K562 (cell line): ENCODE measurements at regions not wholly inside any gene's neighbourhood (a gene's known extent, or its start where the extent isn't known, plus 50 kb on each side); places are given as distances from the start of the nearest gene placed in this dataset.

ENCODE experiments used
- HDAC3 ChIP-seq: fragments of 450-650 bp; IDR thresholded peaks from 2 replicates; pipeline ENCODE4 v1.6.1; 2018; ENCODE audit warnings: borderline replicate concordance, mild to moderate bottlenecking, moderate library complexity; ENCODE audit not compliant: partially characterized antibody
- MXI1 ChIP-seq: IDR thresholded peaks from 2 replicates; pipeline ENCODE4 v1.6.1; 2011; ENCODE audit warnings: low read depth, mild to moderate bottlenecking, improper control_type of control experiment, low read length
- TF ChIP-seq, protein P1 (sequence below): fragments of 450-650 bp; IDR thresholded peaks from 2 replicates; pipeline ENCODE4 v1.6.1; 2018; ENCODE audit not compliant: partially characterized antibody
- TF ChIP-seq, protein P2 (sequence below): sonication (generic); formaldehyde crosslinking; IDR thresholded peaks from 2 replicates; pipeline ENCODE4 v1.8.0; 2023; ENCODE audit warnings: mild to moderate bottlenecking, missing genetic modification reagents

DNA sequence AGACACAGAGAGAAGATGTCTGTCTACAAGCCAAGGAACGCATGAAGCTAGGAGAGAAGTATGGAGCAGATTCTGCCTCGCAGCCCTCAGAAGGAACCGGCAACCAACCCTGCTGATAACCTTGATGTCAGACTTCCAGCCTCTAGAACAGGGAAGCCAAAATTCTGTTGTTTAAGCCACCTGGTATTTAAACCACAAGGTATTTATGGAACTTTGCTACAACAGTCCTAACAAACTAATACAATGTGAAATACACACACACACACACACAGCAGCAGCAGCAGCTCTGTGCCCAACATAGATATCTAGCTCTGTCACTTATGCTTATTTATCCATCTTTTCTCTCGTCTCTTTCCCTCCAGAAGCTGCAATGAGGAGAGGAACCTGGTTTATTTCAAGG, 400.0 kb downstream of the ETS1 start (continued):
- TF ChIP-seq HDAC3: no peak
- TF ChIP-seq, protein P1, sequence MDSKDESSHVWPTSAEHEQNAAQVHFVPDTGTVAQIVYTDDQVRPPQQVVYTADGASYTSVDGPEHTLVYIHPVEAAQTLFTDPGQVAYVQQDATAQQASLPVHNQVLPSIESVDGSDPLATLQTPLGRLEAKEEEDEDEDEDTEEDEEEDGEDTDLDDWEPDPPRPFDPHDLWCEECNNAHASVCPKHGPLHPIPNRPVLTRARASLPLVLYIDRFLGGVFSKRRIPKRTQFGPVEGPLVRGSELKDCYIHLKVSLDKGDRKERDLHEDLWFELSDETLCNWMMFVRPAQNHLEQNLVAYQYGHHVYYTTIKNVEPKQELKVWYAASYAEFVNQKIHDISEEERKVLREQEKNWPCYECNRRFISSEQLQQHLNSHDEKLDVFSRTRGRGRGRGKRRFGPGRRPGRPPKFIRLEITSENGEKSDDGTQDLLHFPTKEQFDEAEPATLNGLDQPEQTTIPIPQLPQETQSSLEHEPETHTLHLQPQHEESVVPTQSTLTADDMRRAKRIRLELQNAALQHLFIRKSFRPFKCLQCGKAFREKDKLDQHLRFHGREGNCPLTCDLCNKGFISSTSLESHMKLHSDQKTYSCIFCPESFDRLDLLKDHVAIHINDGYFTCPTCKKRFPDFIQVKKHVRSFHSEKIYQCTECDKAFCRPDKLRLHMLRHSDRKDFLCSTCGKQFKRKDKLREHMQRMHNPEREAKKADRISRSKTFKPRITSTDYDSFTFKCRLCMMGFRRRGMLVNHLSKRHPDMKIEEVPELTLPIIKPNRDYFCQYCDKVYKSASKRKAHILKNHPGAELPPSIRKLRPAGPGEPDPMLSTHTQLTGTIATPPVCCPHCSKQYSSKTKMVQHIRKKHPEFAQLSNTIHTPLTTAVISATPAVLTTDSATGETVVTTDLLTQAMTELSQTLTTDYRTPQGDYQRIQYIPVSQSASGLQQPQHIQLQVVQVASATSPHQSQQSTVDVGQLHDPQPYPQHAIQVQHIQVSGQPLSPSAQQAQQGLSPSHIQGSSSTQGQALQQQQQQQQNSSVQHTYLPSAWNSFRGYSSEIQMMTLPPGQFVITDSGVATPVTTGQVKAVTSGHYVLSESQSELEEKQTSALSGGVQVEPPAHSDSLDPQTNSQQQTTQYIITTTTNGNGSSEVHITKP: no peak
- no peak for TF ChIP-seq MXI1
- TF ChIP-seq, protein P2, sequence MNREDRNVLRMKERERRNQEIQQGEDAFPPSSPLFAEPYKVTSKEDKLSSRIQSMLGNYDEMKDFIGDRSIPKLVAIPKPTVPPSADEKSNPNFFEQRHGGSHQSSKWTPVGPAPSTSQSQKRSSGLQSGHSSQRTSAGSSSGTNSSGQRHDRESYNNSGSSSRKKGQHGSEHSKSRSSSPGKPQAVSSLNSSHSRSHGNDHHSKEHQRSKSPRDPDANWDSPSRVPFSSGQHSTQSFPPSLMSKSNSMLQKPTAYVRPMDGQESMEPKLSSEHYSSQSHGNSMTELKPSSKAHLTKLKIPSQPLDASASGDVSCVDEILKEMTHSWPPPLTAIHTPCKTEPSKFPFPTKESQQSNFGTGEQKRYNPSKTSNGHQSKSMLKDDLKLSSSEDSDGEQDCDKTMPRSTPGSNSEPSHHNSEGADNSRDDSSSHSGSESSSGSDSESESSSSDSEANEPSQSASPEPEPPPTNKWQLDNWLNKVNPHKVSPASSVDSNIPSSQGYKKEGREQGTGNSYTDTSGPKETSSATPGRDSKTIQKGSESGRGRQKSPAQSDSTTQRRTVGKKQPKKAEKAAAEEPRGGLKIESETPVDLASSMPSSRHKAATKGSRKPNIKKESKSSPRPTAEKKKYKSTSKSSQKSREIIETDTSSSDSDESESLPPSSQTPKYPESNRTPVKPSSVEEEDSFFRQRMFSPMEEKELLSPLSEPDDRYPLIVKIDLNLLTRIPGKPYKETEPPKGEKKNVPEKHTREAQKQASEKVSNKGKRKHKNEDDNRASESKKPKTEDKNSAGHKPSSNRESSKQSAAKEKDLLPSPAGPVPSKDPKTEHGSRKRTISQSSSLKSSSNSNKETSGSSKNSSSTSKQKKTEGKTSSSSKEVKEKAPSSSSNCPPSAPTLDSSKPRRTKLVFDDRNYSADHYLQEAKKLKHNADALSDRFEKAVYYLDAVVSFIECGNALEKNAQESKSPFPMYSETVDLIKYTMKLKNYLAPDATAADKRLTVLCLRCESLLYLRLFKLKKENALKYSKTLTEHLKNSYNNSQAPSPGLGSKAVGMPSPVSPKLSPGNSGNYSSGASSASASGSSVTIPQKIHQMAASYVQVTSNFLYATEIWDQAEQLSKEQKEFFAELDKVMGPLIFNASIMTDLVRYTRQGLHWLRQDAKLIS (CRISPR knock-in tag): no peak
